IPS-18c (cell line): ENCODE measurements at regions not wholly inside any gene's neighbourhood (a gene's known extent, or its start where the extent isn't known, plus 50 kb on each side); places are given as distances from the start of the nearest gene placed in this dataset.

ENCODE experiments used
- H3K4me3 ChIP-seq: 2 replicates; pipeline ENCODE4 v1.7.0; 2013; ENCODE audit warnings: low read depth, mild to moderate bottlenecking, low read length, moderate library complexity; ENCODE audit not compliant: insufficient read depth
- H3K9me3 ChIP-seq: one replicate; pipeline ENCODE4 v1.6.1; 2013; ENCODE audit warnings: mild to moderate bottlenecking, low read length, moderate library complexity; ENCODE audit not compliant: control insufficient read depth, insufficient read depth

GRCh38 chr13:29922896-29923295 is 72.5 kb upstream of the UBL3 start:
- no peak overlapping the region for H3K4me3 ChIP-seq

GRCh38 chr13:29922281-29922821 is 71.9 kb upstream of the UBL3 start:
- Histone ChIP-seq H3K9me3 (no peaks in the 10 kb centered on the region), H3K4me3 (no peak overlapping the region)

More at GRCh38 chr13:29922896-29923295, 72.5 kb upstream of the UBL3 start:
- no peaks in the 10 kb centered on the region for H3K9me3 ChIP-seq

GRCh38 chr13:29921542-29921941 is 71.1 kb upstream of the UBL3 start:
- Histone ChIP-seq H3K4me3 (no peak overlapping the region), H3K9me3 (no peaks in the 10 kb centered on the region)

GRCh38 chr13:29920025-29920643 is 69.7 kb upstream of the UBL3 start:
- Histone ChIP-seq H3K9me3 (no peaks in the 10 kb centered on the region), H3K4me3 (no peak overlapping the region)

GRCh38 chr13:29918845-29919244 is 68.4 kb upstream of the UBL3 start:
- H3K4me3 ChIP-seq = no peak overlapping the region

GRCh38 chr13:29917650-29918049 is 67.2 kb upstream of the UBL3 start:
- Histone ChIP-seq H3K4me3 (no peak overlapping the region), H3K9me3 (no peaks in the 10 kb centered on the region)

More at GRCh38 chr13:29918845-29919244, 68.4 kb upstream of the UBL3 start:
- no peaks in the 10 kb centered on the region for H3K9me3 ChIP-seq

- Histone ChIP-seq H3K9me3 (no peaks in the 10 kb centered on the region), H3K4me3 (no peak overlapping the region)
These were observed 64.2 kb upstream of the UBL3 start for GRCh38 chr13:29914581-29914980.

GRCh38 chr13:29911781-29912418 is 61.5 kb upstream of the UBL3 start:
- Histone ChIP-seq H3K4me3 (no peak overlapping the region), H3K9me3 (no peaks in the 10 kb centered on the region)

GRCh38 chr13:29909975-29910674 is 59.7 kb upstream of the UBL3 start:
- H3K4me3 ChIP-seq = no peak overlapping the region
- H3K9me3 ChIP-seq = no peaks in the 10 kb centered on the region

GRCh38 chr13:29909081-29909730 is 58.8 kb upstream of the UBL3 start:
- Histone ChIP-seq H3K4me3 (no peak overlapping the region), H3K9me3 (no peaks in the 10 kb centered on the region)

- no peak overlapping the region for H3K4me3 ChIP-seq
- no peaks in the 10 kb centered on the region for H3K9me3 ChIP-seq
These were observed 58.1 kb upstream of the UBL3 start for GRCh38 chr13:29908416-29909080.

- no peaks in the 10 kb centered on the region for H3K9me3 ChIP-seq
- no peak overlapping the region for H3K4me3 ChIP-seq
These were observed 57.3 kb upstream of the UBL3 start for GRCh38 chr13:29907670-29908069.

- Histone ChIP-seq H3K9me3 (no peaks in the 10 kb centered on the region), H3K4me3 (no peak overlapping the region)
These were observed 56.1 kb upstream of the UBL3 start for GRCh38 chr13:29906432-29907011.

- no peaks in the 10 kb centered on the region for H3K9me3 ChIP-seq
- no peak overlapping the region for H3K4me3 ChIP-seq
These were observed 55.4 kb upstream of the UBL3 start for GRCh38 chr13:29905845-29906244.

GRCh38 chr13:29903996-29904395 is 53.6 kb upstream of the UBL3 start:
- no peak overlapping the region for H3K4me3 ChIP-seq
- no peaks in the 10 kb centered on the region for H3K9me3 ChIP-seq

GRCh38 chr13:29903543-29903942 is 53.1 kb upstream of the UBL3 start:
- Histone ChIP-seq H3K4me3 (no peak overlapping the region), H3K9me3 (no peaks in the 10 kb centered on the region)
